Endothelial cell of umbilical vein (primary cell): ENCODE measurements at regions not wholly inside any gene's neighbourhood (a gene's known extent, or its start where the extent isn't known, plus 50 kb on each side); places are given as distances from the start of the nearest gene placed in this dataset.

Source experiments
- BruUV-seq: library from RNA; stranded (reverse); fragments of 400-500 nt; replicated peaks from 2 replicates; lab custom pipeline; 2021; lab: Mats Ljungman, UMichigan
- CTCF ChIA-PET: fragments of 300-600, 350-600 bp; sonication (Branson Sonifier 250); formaldehyde crosslinking; loops from one replicate; lab custom pipeline; 2021; ENCODE audit warnings: antibody characterized with exemption, inconsistent platforms; lab: Charles Lee
- POLR2A ChIA-PET: fragments of 300-600, 350-600 bp; sonication (Branson Sonifier 250); formaldehyde crosslinking; loops from one replicate; lab custom pipeline; 2021; ENCODE audit warnings: antibody characterized with exemption, inconsistent platforms; lab: Charles Lee
- DNase-seq: peaks from one replicate; pipeline ENCODE4 v3.0.0-alpha.2; 2011; ENCODE audit warnings: low read depth, low spot score
- FAIRE-seq: peaks from 2 replicates; lab custom pipeline; 2011; peaks lifted over from hg19 to GRCh38; lab: Jason Lieb, UNC
- H2AFZ ChIP-seq: 2 replicates; pipeline ENCODE4 v1.6.0; 2012; ENCODE audit warnings: low read depth, low read length, control low read depth, inconsistent platforms
- H3K27ac ChIP-seq: 2 replicates; pipeline ENCODE4 v1.5.1; 2011; ENCODE audit warnings: low read depth, mild to moderate bottlenecking, control low read depth, low read length, moderate library complexity; ENCODE audit not compliant: insufficient read depth
- H3K27me3 ChIP-seq, 2 experiments: 2 replicates each; pipeline versions ENCODE4 v1.6.0 to v1.6.1; 2011; ENCODE audit warnings: low read length in 2 of 2, mixed read lengths in 1 of 2; ENCODE audit not compliant: control insufficient read depth in 2 of 2, insufficient read depth in 2 of 2
- H3K36me3 ChIP-seq, 2 experiments: 2 replicates in 1 of 2; 3 replicates in 1 of 2; pipeline ENCODE4 v1.5.1; 2011; ENCODE audit warnings: low read length in 2 of 2, mild to moderate bottlenecking in 1 of 2, moderate library complexity in 1 of 2; ENCODE audit not compliant: control insufficient read depth in 2 of 2, insufficient read depth in 2 of 2; ENCODE audit errors: extremely low read depth in 1 of 2
- H3K4me1 ChIP-seq: 3 replicates; pipeline ENCODE4 v1.5.1; 2011; ENCODE audit warnings: mild to moderate bottlenecking, low read length; ENCODE audit not compliant: control insufficient read depth, insufficient read depth; ENCODE audit errors: extremely low read depth
- H3K4me2 ChIP-seq: 2 replicates; pipeline ENCODE4 v1.6.1; 2011; ENCODE audit warnings: low read length, control low read depth, mixed read lengths; ENCODE audit not compliant: insufficient read depth
- H3K4me3 ChIP-seq, 3 experiments: fragments of 200-600 bp in 1 of 3; sonication (generic), shearing (Covaris generic) in 1 of 3; replicated peaks in 1 of 3; 2 replicates each; pipeline ENCODE4 v1.5.1; 2011 to 2016; ENCODE audit warnings: control low read depth in 3 of 3, low read length in 3 of 3, mild to moderate bottlenecking in 2 of 3, inconsistent platforms in 1 of 3, low read depth in 1 of 3, moderate library complexity in 1 of 3; ENCODE audit not compliant: insufficient read depth in 1 of 3
- H3K79me2 ChIP-seq: 2 replicates; pipeline ENCODE4 v1.6.0; 2012; ENCODE audit warnings: low read length, inconsistent platforms; ENCODE audit not compliant: control insufficient read depth, insufficient read depth
- H3K9ac ChIP-seq: replicated peaks from 2 replicates; pipeline ENCODE3; 2011; ENCODE audit warnings: low read length, control low read depth; ENCODE audit not compliant: insufficient read depth; ENCODE audit errors: extremely low read depth
- H3K9me1 ChIP-seq: replicated peaks from 3 replicates; pipeline ENCODE4 v1.6.0; 2011; ENCODE audit warnings: mild to moderate bottlenecking, low read length; ENCODE audit not compliant: control insufficient read depth, insufficient read depth; ENCODE audit errors: extremely low read depth
- H3K9me3 ChIP-seq: replicated peaks from 2 replicates; pipeline ENCODE4 v1.5.1; 2012; ENCODE audit warnings: low read length, inconsistent platforms; ENCODE audit not compliant: control insufficient read depth, insufficient read depth
- H4K20me1 ChIP-seq: replicated peaks from 2 replicates; pipeline ENCODE3; 2011; ENCODE audit warnings: mild to moderate bottlenecking, low read length; ENCODE audit not compliant: control insufficient read depth, insufficient read depth; ENCODE audit errors: extremely low read depth
- EZH2 ChIP-seq: IDR thresholded peaks from 2 replicates; pipeline ENCODE4 v1.6.1; 2012; ENCODE audit warnings: borderline replicate concordance, low read depth, mild to moderate bottlenecking, moderate library complexity, low read length, inconsistent platforms; ENCODE audit not compliant: severe bottlenecking
- FOS ChIP-seq: IDR thresholded peaks from 2 replicates; pipeline ENCODE4 v1.6.1; 2011; ENCODE audit warnings: mild to moderate bottlenecking, low read length, moderate library complexity, borderline replicate concordance; ENCODE audit not compliant: insufficient read depth
- GATA2 ChIP-seq: IDR thresholded peaks from 2 replicates; pipeline ENCODE4 v1.7.0; 2011; ENCODE audit warnings: low read depth, mild to moderate bottlenecking, moderate library complexity, mixed read lengths, low read length; ENCODE audit not compliant: insufficient read length, insufficient read depth
- JUN ChIP-seq: IDR thresholded peaks from 2 replicates; pipeline ENCODE4 v1.6.1; 2011; ENCODE audit warnings: borderline replicate concordance, low read depth; ENCODE audit not compliant: insufficient read length, insufficient read depth
- MYC ChIP-seq: IDR thresholded peaks from one replicate; pipeline ENCODE4 v1.6.1; 2011; ENCODE audit warnings: mild to moderate bottlenecking, low read depth, low read length
- POLR2A ChIP-seq: IDR thresholded peaks from 2 replicates; pipeline ENCODE4 v1.6.1; 2012; ENCODE audit warnings: low read depth, mild to moderate bottlenecking, control low read depth, low read length
- POLR2AphosphoS5 ChIP-seq: IDR thresholded peaks from 2 replicates; pipeline ENCODE4 v1.6.1; 2012; ENCODE audit warnings: low read depth, mild to moderate bottlenecking, control low read depth, low read length, moderate library complexity; ENCODE audit not compliant: insufficient read depth
- dilution Hi-C: fragments of 300-500 bp; cut with MboI; formaldehyde crosslinking; loops from one replicate; pipeline ENCODE4 v1.15.0; 2019; ENCODE audit warnings: low sequenced_read_pairs; ENCODE audit not compliant: extremely low pct_ligation_motif_present
- intact Hi-C: fragments of 100-400 bp; cut with micrococcal nuclease; formaldehyde crosslinking; loops from one replicate; pipeline ENCODE4 v1.10.0; 2022
- TF ChIP-seq, protein P1 (sequence below), 2 donors: IDR thresholded peaks; 1 replicate in 1 of 2; 2 replicates in 1 of 2; pipeline ENCODE4 v1.5.1; 2011; ENCODE audit warnings: low read length in 2 of 2, mild to moderate bottlenecking in 2 of 2, moderate library complexity in 2 of 2, control low read depth in 1 of 2, inconsistent platforms in 1 of 2, low read depth in 1 of 2; ENCODE audit not compliant: insufficient read depth in 1 of 2; ENCODE audit errors: extremely low read depth in 1 of 2
- TF ChIP-seq, protein P2 (sequence below): IDR thresholded peaks from 2 replicates; pipeline ENCODE4 v1.6.1; 2011; ENCODE audit not compliant: insufficient read depth, insufficient read length

DNA sequence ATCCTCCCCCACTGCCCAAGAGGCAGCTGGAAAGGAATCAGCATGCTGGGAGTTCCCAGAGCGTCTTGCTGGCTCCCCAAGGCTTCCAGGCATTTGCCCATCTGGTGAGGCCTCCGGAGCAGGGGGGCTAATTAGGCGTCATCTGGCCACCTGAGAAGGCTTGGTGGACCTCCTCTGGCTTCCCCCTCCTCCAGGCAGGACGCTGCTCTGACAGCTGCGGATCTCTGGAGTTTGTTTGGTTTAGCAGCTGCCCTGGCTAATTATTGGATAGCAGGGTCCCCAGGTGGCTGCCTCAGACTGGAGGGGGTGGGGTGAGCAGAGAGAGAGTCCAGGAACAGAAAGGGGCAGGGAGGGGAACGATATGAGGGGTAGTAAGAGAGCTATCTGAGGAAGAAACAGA, 425.2 kb upstream of the MEX3C start:
- no TSS peak for BruUV-seq
- CTCF ChIA-PET: no interaction called here

More for the DNA sequence above, 425.2 kb upstream of the MEX3C start:
- Histone ChIP-seq H3K27me3 (no peaks in the 10 kb centered on the region), H4K20me1 (no peaks in the 10 kb centered on the region), H3K79me2 (no peaks in the 10 kb centered on the region), H3K36me3 (no peaks in the 10 kb centered on the region), H3K9ac (no peak overlapping the region), H3K27ac (no peak overlapping the region), H3K9me1 (no peaks in the 10 kb centered on the region), H3K4me1 (no peaks in the 10 kb centered on the region), H3K4me2 (no peak overlapping the region), H2AFZ (no peak overlapping the region), H3K9me3 (no peaks in the 10 kb centered on the region), H3K4me3 (no peak overlapping the region)
- dilution Hi-C loops: no loop called here
- intact Hi-C loops: loop anchor here (5.0 kb wide), 1 partner anchor 1420 kb away; no protein-coding TSS in a partner anchor
- DNase-seq: no peak
- TF ChIP-seq, protein P1, sequence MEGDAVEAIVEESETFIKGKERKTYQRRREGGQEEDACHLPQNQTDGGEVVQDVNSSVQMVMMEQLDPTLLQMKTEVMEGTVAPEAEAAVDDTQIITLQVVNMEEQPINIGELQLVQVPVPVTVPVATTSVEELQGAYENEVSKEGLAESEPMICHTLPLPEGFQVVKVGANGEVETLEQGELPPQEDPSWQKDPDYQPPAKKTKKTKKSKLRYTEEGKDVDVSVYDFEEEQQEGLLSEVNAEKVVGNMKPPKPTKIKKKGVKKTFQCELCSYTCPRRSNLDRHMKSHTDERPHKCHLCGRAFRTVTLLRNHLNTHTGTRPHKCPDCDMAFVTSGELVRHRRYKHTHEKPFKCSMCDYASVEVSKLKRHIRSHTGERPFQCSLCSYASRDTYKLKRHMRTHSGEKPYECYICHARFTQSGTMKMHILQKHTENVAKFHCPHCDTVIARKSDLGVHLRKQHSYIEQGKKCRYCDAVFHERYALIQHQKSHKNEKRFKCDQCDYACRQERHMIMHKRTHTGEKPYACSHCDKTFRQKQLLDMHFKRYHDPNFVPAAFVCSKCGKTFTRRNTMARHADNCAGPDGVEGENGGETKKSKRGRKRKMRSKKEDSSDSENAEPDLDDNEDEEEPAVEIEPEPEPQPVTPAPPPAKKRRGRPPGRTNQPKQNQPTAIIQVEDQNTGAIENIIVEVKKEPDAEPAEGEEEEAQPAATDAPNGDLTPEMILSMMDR (IDR thresholded peaks at IDR 0.05; ENCODE audit: extremely low read depth in 1 of 2, insufficient read depth in 1 of 2, low read depth in 1 of 2, low read length in 2 of 2): no peak
- TF ChIP-seq POLR2A: no peak
- no peak for TF ChIP-seq MYC
- no peak for TF ChIP-seq GATA2
- TF ChIP-seq FOS: no peak
- TF ChIP-seq POLR2AphosphoS5: no peak
- TF ChIP-seq, protein P2, sequence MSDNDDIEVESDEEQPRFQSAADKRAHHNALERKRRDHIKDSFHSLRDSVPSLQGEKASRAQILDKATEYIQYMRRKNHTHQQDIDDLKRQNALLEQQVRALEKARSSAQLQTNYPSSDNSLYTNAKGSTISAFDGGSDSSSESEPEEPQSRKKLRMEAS: no peak
- TF ChIP-seq EZH2: no peak
- no peak for TF ChIP-seq JUN
- POLR2A ChIA-PET: no interaction called here
- no peak for FAIRE-seq
